K562 (cell line): ENCODE measurements at regions not wholly inside any gene's neighbourhood (a gene's known extent, or its start where the extent isn't known, plus 50 kb on each side); places are given as distances from the start of the nearest gene placed in this dataset.

Source experiments
- ATAC-seq: fragments of 200-7000 bp; cut with Tn5 transposase; 3 replicates; pipeline ENCODE4 v1.9.1; 2020; ENCODE audit warnings: moderate library complexity
- BruUV-seq: library from RNA; stranded (reverse); fragments of 400-500 nt; replicated peaks from 2 replicates; lab custom pipeline; 2021; lab: Mats Ljungman, UMichigan
- CTCF ChIA-PET: fragments of 300-600 bp; formaldehyde crosslinking; extraction: SDS; loops from one replicate; lab custom pipeline; 2021; ENCODE audit warnings: low intra/inter-chr PET ratio; lab: Yijun Ruan, JAX
- POLR2A ChIA-PET: fragments of 300-600, 350-650 bp; sonication (Branson Sonifier 250); formaldehyde crosslinking; extraction: SDS; loops from one replicate; lab custom pipeline; 2021; ENCODE audit warnings: antibody characterized with exemption, inconsistent platforms; lab: Yijun Ruan, JAX
- DNase-seq, 4 experiments: peaks; one replicate each; pipeline versions ENCODE4 v3.0.0 to v3.0.0-alpha.2; 2011 to 2018; ENCODE audit warnings: low spot score in 3 of 4, mixed read lengths in 3 of 4; ENCODE audit errors: extremely low read depth in 1 of 4
- FAIRE-seq: peaks from 2 replicates; lab custom pipeline; 2011; peaks lifted over from hg19 to GRCh38; lab: Jason Lieb, UNC
- H2AFZ ChIP-seq: 2 replicates; pipeline ENCODE4 v1.6.0; 2011; ENCODE audit warnings: low read depth, low read length, control low read depth, inconsistent platforms
- H3K27ac ChIP-seq: fragments of 200-600 bp; 3 replicates; pipeline ENCODE4 v1.8.0; 2011; ENCODE audit warnings: low read depth, mild to moderate bottlenecking, control low read depth, inconsistent platforms, low read length, moderate library complexity, mixed read lengths; ENCODE audit errors: extremely low read depth
- H3K27me3 ChIP-seq, 2 experiments: fragments of 300-600 bp in 1 of 2; 2 replicates in 1 of 2; 3 replicates in 1 of 2; pipeline versions ENCODE4 v1.6.0 to v1.8.0; 2011; ENCODE audit warnings: inconsistent platforms in 2 of 2, low read length in 2 of 2, mild to moderate bottlenecking in 1 of 2, mixed read lengths in 1 of 2, moderate library complexity in 1 of 2; ENCODE audit not compliant: control insufficient read depth in 2 of 2, insufficient read depth in 2 of 2
- H3K36me3 ChIP-seq: fragments of 300-600 bp; 3 replicates; pipeline ENCODE4 v1.8.0; 2011; ENCODE audit warnings: mild to moderate bottlenecking, low read length, inconsistent platforms; ENCODE audit not compliant: control insufficient read depth, insufficient read depth
- H3K4me1 ChIP-seq, 2 experiments: fragments of 200-600 bp in 1 of 2; replicated peaks in 1 of 2; 2 replicates in 1 of 2; 3 replicates in 1 of 2; pipeline versions ENCODE4 v1.5.1 to v1.8.0; 2011; ENCODE audit warnings: inconsistent platforms in 2 of 2, low read length in 2 of 2, mild to moderate bottlenecking in 1 of 2, mixed read lengths in 1 of 2, moderate library complexity in 1 of 2; ENCODE audit not compliant: control insufficient read depth in 2 of 2, insufficient read depth in 2 of 2
- H3K4me2 ChIP-seq: 2 replicates; pipeline ENCODE4 v1.6.1; 2011; ENCODE audit warnings: low read length, control low read depth, inconsistent platforms, mixed read lengths; ENCODE audit not compliant: insufficient read depth
- H3K4me3 ChIP-seq: fragments of 200-600 bp; sonication (generic), shearing (Covaris generic); 2 replicates; pipeline ENCODE4 v1.5.1; 2016; ENCODE audit warnings: control low read depth, inconsistent platforms
- H3K79me2 ChIP-seq: fragments of 200-600 bp; 3 replicates; pipeline ENCODE4 v1.8.0; 2011; ENCODE audit warnings: low read length, inconsistent platforms; ENCODE audit not compliant: control insufficient read depth, insufficient read depth
- H3K9ac ChIP-seq, 2 experiments: 2 replicates each; pipeline versions ENCODE4 v1.6.0 to v1.6.1; 2011; ENCODE audit warnings: low read depth in 2 of 2, low read length in 2 of 2, control low read depth in 1 of 2, inconsistent platforms in 1 of 2, mild to moderate bottlenecking in 1 of 2, mixed read lengths in 1 of 2; ENCODE audit not compliant: insufficient read depth in 1 of 2
- H3K9me1 ChIP-seq: one replicate; pipeline ENCODE4 v1.6.0; 2011; ENCODE audit warnings: inconsistent platforms, mild to moderate bottlenecking, low read length, moderate library complexity; ENCODE audit not compliant: control insufficient read depth, insufficient read depth
- H3K9me3 ChIP-seq: replicated peaks from 2 replicates; pipeline ENCODE4 v1.5.1; 2011; ENCODE audit warnings: low read depth, low read length, inconsistent platforms; ENCODE audit not compliant: control insufficient read depth, insufficient read depth
- H4K20me1 ChIP-seq: replicated peaks from 2 replicates; pipeline ENCODE4 v1.6.1; 2011; ENCODE audit warnings: low read length, inconsistent platforms, mixed read lengths; ENCODE audit not compliant: control insufficient read depth, insufficient read depth
- ETS1 ChIP-seq: conservative IDR thresholded peaks from 2 replicates; pipeline ENCODE4 v1.6.1; 2011; ENCODE audit warnings: low read depth, mild to moderate bottlenecking, low read length; ENCODE audit not compliant: control insufficient read depth
- HNRNPLL ChIP-seq: fragments of 200-400 bp; formaldehyde crosslinking; IDR thresholded peaks from 2 replicates; pipeline ENCODE4 v1.6.1; 2017; ENCODE audit warnings: low read length, low read depth, mild to moderate bottlenecking; ENCODE audit not compliant: poor library complexity, severe bottlenecking
- MEIS2 ChIP-seq: fragments of 450-650 bp; IDR thresholded peaks from 2 replicates; pipeline ENCODE4 v1.6.1; 2014; ENCODE audit warnings: mild to moderate bottlenecking; ENCODE audit not compliant: partially characterized antibody
- NFXL1 ChIP-seq: fragments of 450-650 bp; formaldehyde crosslinking; IDR thresholded peaks from 2 replicates; pipeline ENCODE4 v1.4.0; 2021; ENCODE audit warnings: mild to moderate bottlenecking
- PCBP2 ChIP-seq: fragments of 200-400 bp; formaldehyde crosslinking; IDR thresholded peaks from 2 replicates; pipeline ENCODE4 v1.6.1; 2018; ENCODE audit warnings: low read length, low read depth, mild to moderate bottlenecking, moderate library complexity; ENCODE audit not compliant: poor library complexity, severe bottlenecking
- PHB ChIP-seq: fragments of 250-450 bp; sonication (Bioruptor Pico); IDR thresholded peaks from 2 replicates; pipeline ENCODE4 v1.5.0; 2021
- RBM15 ChIP-seq: fragments of 200-400 bp; formaldehyde crosslinking; IDR thresholded peaks from 2 replicates; pipeline ENCODE4 v1.6.1; 2018; ENCODE audit warnings: mild to moderate bottlenecking, low read length, moderate library complexity; ENCODE audit not compliant: insufficient read depth
- TRIM24 ChIP-seq, 2 experiments: fragments of 450-650 bp; IDR thresholded peaks; 2 replicates each; pipeline ENCODE4 v1.6.1; 2016
- ZBTB17 ChIP-seq: fragments of 450-650 bp; formaldehyde crosslinking; IDR thresholded peaks from 2 replicates; pipeline ENCODE4 v1.4.0; 2020; ENCODE audit warnings: mild to moderate bottlenecking
- ZNF140 ChIP-seq: fragments of 250-450 bp; sonication (Bioruptor Pico); IDR thresholded peaks from 2 replicates; pipeline ENCODE4 v1.8.0; 2021; ENCODE audit warnings: moderate library complexity, mild to moderate bottlenecking, inconsistent platforms
- ZNF311 ChIP-seq: fragments of 250-450 bp; sonication (Bioruptor Pico); IDR thresholded peaks from 2 replicates; pipeline ENCODE4 v1.4.0; 2020; ENCODE audit warnings: mild to moderate bottlenecking, moderate library complexity
- WGBS: fragments of 100-300 bp; shearing (Covaris generic); methylation state at CpG from one replicate; pipeline ENCODE4 v1.1.6; 2016; ENCODE audit warnings: low coverage, mixed read lengths; ENCODE audit not compliant: insufficient coverage; ENCODE audit errors: missing lambda C conversion rate; 5-methylcytosine and 5-hydroxymethylcytosine counted together
- in situ Hi-C: fragments of 300-500 bp; cut with MboI; formaldehyde crosslinking; loops from 4 replicates; pipeline ENCODE4 v1.15.0; 2018; ENCODE audit warnings: inconsistent platforms, mixed read lengths
- intact Hi-C: fragments of 100-400 bp; cut with micrococcal nuclease; formaldehyde crosslinking; loops from 2 replicates; pipeline ENCODE4 v1.14.2; 2022
- TF ChIP-seq, protein P1 (sequence below), 2 experiments: fragments of 450-650 bp in 1 of 2; sonication (generic) in 1 of 2; formaldehyde crosslinking in 1 of 2; IDR thresholded peaks in 1 of 2; conservative IDR thresholded peaks in 1 of 2; 2 replicates each; pipeline versions ENCODE4 v1.6.1 to v1.8.1; 2016 to 2023; ENCODE audit warnings: mild to moderate bottlenecking in 2 of 2, moderate library complexity in 2 of 2, inconsistent platforms in 1 of 2, missing genetic modification reagents in 1 of 2

- no peak for FAIRE-seq
- POLR2A ChIA-PET = interaction anchor here (0.6 to 1.0 kb wide), 3 partner anchors 23 to 1864 kb away, joined by 3 read pairs; no protein-coding TSS in a partner anchor
These were observed 361.6 kb upstream of the SHH start for GRCh38 chr7:156173748-156174353.

GRCh38 chr7:156173346-156173745 is 361.1 kb upstream of the SHH start:
- Histone ChIP-seq H3K4me1 (peaks cover 0 to 10% of the 10 kb centered on the region in 2 experiments; a peak in 1 of 5 replicates), H3K9me3 (no peaks in the 10 kb centered on the region), H3K4me3 (no peak overlapping the region), H3K36me3 (no peaks in the 10 kb centered on the region), H3K9me1 (no peaks in the 10 kb centered on the region), H3K9ac (no peak overlapping the region), H3K27me3 (peaks cover 36 to 70% of the 10 kb centered on the region in 2 experiments; a peak in 4 of 5 replicates), H3K27ac (no peak overlapping the region), H3K79me2 (no peaks in the 10 kb centered on the region), H4K20me1 (peaks cover 6% of the 10 kb centered on the region; the same call in 1 of the 2 replicates), H3K4me2 (no peak overlapping the region), H2AFZ (no peak overlapping the region)
- BruUV-seq = no TSS peak
- CTCF ChIA-PET = no interaction called here
- TF ChIP-seq TRIM24 (IDR thresholded peaks at IDR 0.05) (no peak), PHB (CRISPR knock-in tag) (no peak), ETS1 (no peak), ZNF311 (CRISPR knock-in tag) (no peak), NFXL1 (CRISPR knock-in tag) (no peak), RBM15 (no peak), HNRNPLL (no peak)
- in situ Hi-C loops = no loop called here
- DNase-seq = no peak
- intact Hi-C loops = no loop called here
- no peak for FAIRE-seq
- ATAC-seq = no peak
- under 1% methylated on average over 13 of the region's 13 CpGs for WGBS
- POLR2A ChIA-PET = interaction anchor here (0.7 to 1.0 kb wide), 2 partner anchors 27 to 316 kb away, joined by 3 read pairs; no protein-coding TSS in a partner anchor

More at GRCh38 chr7:156173748-156174353, 361.6 kb upstream of the SHH start:
- WGBS = 1% methylated on average over 18 of the region's 18 CpGs
- H3K4me2 ChIP-seq = no peak overlapping the region
- H3K4me1 ChIP-seq = peaks cover 0 to 10% of the 10 kb centered on the region in 2 experiments; a peak in 1 of 5 replicates
- no peak overlapping the region for H2AFZ ChIP-seq
- BruUV-seq = no TSS peak
- no peak overlapping the region for H3K27ac ChIP-seq
- no peak overlapping the region for H3K9ac ChIP-seq
- H4K20me1 ChIP-seq = peaks cover 6% of the 10 kb centered on the region; the same call in 1 of the 2 replicates
- TF ChIP-seq, protein P1, sequence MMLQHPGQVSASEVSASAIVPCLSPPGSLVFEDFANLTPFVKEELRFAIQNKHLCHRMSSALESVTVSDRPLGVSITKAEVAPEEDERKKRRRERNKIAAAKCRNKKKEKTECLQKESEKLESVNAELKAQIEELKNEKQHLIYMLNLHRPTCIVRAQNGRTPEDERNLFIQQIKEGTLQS (IDR thresholded peaks at IDR 0.05) = no peak
- TF ChIP-seq, protein P1 (CRISPR knock-in tag; conservative IDR thresholded peaks at IDR 0.05) = no peak
- TF ChIP-seq ZBTB17 (CRISPR knock-in tag) (no peak), ZNF140 (CRISPR knock-in tag) (no peak), MEIS2 (no peak), PCBP2 (no peak)
- no peaks in the 10 kb centered on the region for H3K36me3 ChIP-seq
- no peak for DNase-seq
- no peaks in the 10 kb centered on the region for H3K9me1 ChIP-seq
- H3K27me3 ChIP-seq = peaks cover 40 to 73% of the 10 kb centered on the region in 2 experiments; a peak in 4 of 5 replicates
- no peak for ATAC-seq
- intact Hi-C loops (no loop called here), in situ Hi-C loops (no loop called here)
- H3K9me3 ChIP-seq = no peaks in the 10 kb centered on the region
- no peaks in the 10 kb centered on the region for H3K79me2 ChIP-seq
- CTCF ChIA-PET = no interaction called here
- H3K4me3 ChIP-seq = no peak overlapping the region
